CD8-positive, alpha-beta memory T cell (primary cell): ENCODE measurements at regions not wholly inside any gene's neighbourhood (a gene's known extent, or its start where the extent isn't known, plus 50 kb on each side); places are given as distances from the start of the nearest gene placed in this dataset.

Experiments
- CTCF ChIA-PET: fragments of 350-600 bp; sonication (Branson Sonifier 250); formaldehyde crosslinking; loops from one replicate; lab custom pipeline; 2021; ENCODE audit warnings: antibody characterized with exemption; lab: Charles Lee
- POLR2A ChIA-PET: fragments of 350-600 bp; sonication (Branson Sonifier 250); formaldehyde crosslinking; loops from one replicate; lab custom pipeline; 2021; ENCODE audit warnings: antibody characterized with exemption; lab: Charles Lee
- DNase-seq, 5 donors: peaks; one replicate each; pipeline versions ENCODE4 v3.0.0 to v3.0.0-alpha.2; 2020 to 2022; ENCODE audit warnings: mixed read lengths in 1 of 5
- H3K27ac ChIP-seq: one replicate; pipeline ENCODE4 v1.7.0; 2013; ENCODE audit warnings: low read depth, mild to moderate bottlenecking, low read length, moderate library complexity
- H3K27me3 ChIP-seq: 2 replicates; pipeline ENCODE4 v1.7.0; 2013; ENCODE audit warnings: low read length, mild to moderate bottlenecking; ENCODE audit not compliant: insufficient read depth, poor library complexity, severe bottlenecking
- H3K36me3 ChIP-seq: 2 replicates; pipeline ENCODE4 v1.7.0; 2013; ENCODE audit warnings: mild to moderate bottlenecking, low read length, moderate library complexity; ENCODE audit not compliant: insufficient read depth
- H3K4me1 ChIP-seq: 2 replicates; pipeline ENCODE4 v1.7.0; 2013; ENCODE audit warnings: mild to moderate bottlenecking, low read length, moderate library complexity; ENCODE audit not compliant: insufficient read depth
- H3K4me3 ChIP-seq: 2 replicates; pipeline ENCODE4 v1.7.0; 2013; ENCODE audit warnings: mild to moderate bottlenecking, low read length
- H3K9me3 ChIP-seq: 2 replicates; pipeline ENCODE4 v1.7.0; 2013; ENCODE audit warnings: mild to moderate bottlenecking, low read length
- H3K27ac Mint-ChIP-seq, 8 donors: one replicate each; pipeline ENCODE4 v1.8.0; 2020 to 2021; ENCODE audit warnings: mixed read lengths in 8 of 8, mild to moderate bottlenecking in 6 of 8, inconsistent platforms in 3 of 8, moderate library complexity in 3 of 8
- H3K27me3 Mint-ChIP-seq, 2 donors: one replicate each; pipeline ENCODE4 v1.8.0; 2020 to 2021; ENCODE audit warnings: mixed read lengths in 2 of 2, mild to moderate bottlenecking in 1 of 2, moderate library complexity in 1 of 2
- H3K36me3 Mint-ChIP-seq, 3 donors: one replicate each; pipeline ENCODE4 v1.8.0; 2020 to 2021; ENCODE audit warnings: mixed read lengths in 3 of 3, inconsistent platforms in 1 of 3, mild to moderate bottlenecking in 1 of 3
- H3K4me1 Mint-ChIP-seq, 3 donors: one replicate each; pipeline ENCODE4 v1.8.0; 2020 to 2021; ENCODE audit warnings: mixed read lengths in 3 of 3, inconsistent platforms in 1 of 3, mild to moderate bottlenecking in 1 of 3
- H3K4me3 Mint-ChIP-seq, 7 donors: one replicate each; pipeline ENCODE4 v1.8.0; 2020 to 2021; ENCODE audit warnings: mixed read lengths in 7 of 7, mild to moderate bottlenecking in 6 of 7, moderate library complexity in 4 of 7, inconsistent platforms in 2 of 7
- H3K9me3 Mint-ChIP-seq, 5 donors: one replicate each; pipeline ENCODE4 v1.8.0; 2020 to 2022; ENCODE audit warnings: mixed read lengths in 5 of 5, mild to moderate bottlenecking in 3 of 5, moderate library complexity in 2 of 5, inconsistent platforms in 1 of 5

- H3K9me3 Mint-ChIP-seq, result peaks cover 0 to 12% (median 6%) of the 10 kb centered on the region in 5 donors
- no peak overlapping the region for H3K4me3 ChIP-seq
- H3K4me1 Mint-ChIP-seq, result no peaks in the 10 kb centered on the region
- H3K4me1 ChIP-seq, result no peaks in the 10 kb centered on the region
- ChIA-PET CTCF (no interaction called here), POLR2A (no interaction called here)
- H3K27ac Mint-ChIP-seq, result no peak overlapping the region
- H3K9me3 ChIP-seq, result no peaks in the 10 kb centered on the region
- no peak overlapping the region for H3K4me3 Mint-ChIP-seq
- H3K27me3 Mint-ChIP-seq, result peaks cover 0 to 1% of the 10 kb centered on the region in 2 donors
- H3K27me3 ChIP-seq, result no peaks in the 10 kb centered on the region
- no peak for DNase-seq
- H3K36me3 Mint-ChIP-seq, result no peaks in the 10 kb centered on the region
- no peak overlapping the region for H3K27ac ChIP-seq
- H3K36me3 ChIP-seq, result no peaks in the 10 kb centered on the region
These were observed 399.9 kb downstream of the FOXG1 start for GRCh38 chr14:29166507-29166906.

- CTCF ChIA-PET, result no interaction called here
- DNase-seq, result no peak
- Mint-ChIP-seq H3K27ac (no peak overlapping the region), H3K9me3 (peaks cover 0 to 11% (median 8%) of the 10 kb centered on the region in 5 donors), H3K4me3 (no peak overlapping the region), H3K4me1 (no peaks in the 10 kb centered on the region), H3K36me3 (no peaks in the 10 kb centered on the region), H3K27me3 (peaks cover 0 to 1% of the 10 kb centered on the region in 2 donors)
- no peak overlapping the region for H3K4me3 ChIP-seq
- H3K4me1 ChIP-seq, result no peaks in the 10 kb centered on the region
- no peaks in the 10 kb centered on the region for H3K9me3 ChIP-seq
- H3K27ac ChIP-seq, result no peak overlapping the region
- POLR2A ChIA-PET, result no interaction called here
- no peaks in the 10 kb centered on the region for H3K27me3 ChIP-seq
- no peaks in the 10 kb centered on the region for H3K36me3 ChIP-seq
These were observed 401.6 kb downstream of the FOXG1 start for GRCh38 chr14:29168149-29168548.

GRCh38 chr14:29169408-29169807 is 402.8 kb downstream of the FOXG1 start:
- ChIA-PET POLR2A (no interaction called here), CTCF (no interaction called here)
- Histone ChIP-seq H3K4me3 (no peak overlapping the region), H3K27me3 (no peaks in the 10 kb centered on the region), H3K9me3 (no peaks in the 10 kb centered on the region), H3K4me1 (no peaks in the 10 kb centered on the region), H3K27ac (no peak overlapping the region), H3K36me3 (no peaks in the 10 kb centered on the region)
- no peak for DNase-seq
- Mint-ChIP-seq H3K9me3 (peaks cover 1 to 18% (median 8%) of the 10 kb centered on the region in 5 donors), H3K27me3 (peaks cover 0 to 1% of the 10 kb centered on the region in 2 donors), H3K27ac (no peak overlapping the region), H3K36me3 (no peaks in the 10 kb centered on the region), H3K4me3 (no peak overlapping the region), H3K4me1 (no peaks in the 10 kb centered on the region)

- no peak overlapping the region for H3K27ac ChIP-seq
- no peaks in the 10 kb centered on the region for H3K9me3 ChIP-seq
- H3K27me3 ChIP-seq, result no peaks in the 10 kb centered on the region
- Mint-ChIP-seq H3K27me3 (no peaks in the 10 kb centered on the region), H3K4me1 (no peaks in the 10 kb centered on the region), H3K9me3 (peaks cover 1 to 42% (median 15%) of the 10 kb centered on the region in 5 donors), H3K36me3 (no peaks in the 10 kb centered on the region), H3K27ac (no peak overlapping the region), H3K4me3 (no peak overlapping the region)
- no peaks in the 10 kb centered on the region for H3K4me1 ChIP-seq
- CTCF ChIA-PET, result no interaction called here
- H3K36me3 ChIP-seq, result no peaks in the 10 kb centered on the region
- POLR2A ChIA-PET, result no interaction called here
- DNase-seq, result no peak
- no peak overlapping the region for H3K4me3 ChIP-seq
These were observed 409.1 kb downstream of the FOXG1 start for GRCh38 chr14:29175706-29176105.

GRCh38 chr14:29176876-29177275 is 410.3 kb downstream of the FOXG1 start:
- H3K9me3 Mint-ChIP-seq, result peaks cover 1 to 35% (median 16%) of the 10 kb centered on the region in 5 donors
- no peaks in the 10 kb centered on the region for H3K27me3 ChIP-seq
- no peaks in the 10 kb centered on the region for H3K9me3 ChIP-seq
- H3K36me3 ChIP-seq, result no peaks in the 10 kb centered on the region
- H3K27me3 Mint-ChIP-seq, result no peaks in the 10 kb centered on the region
- no peak overlapping the region for H3K27ac Mint-ChIP-seq
- CTCF ChIA-PET, result no interaction called here
- H3K4me1 Mint-ChIP-seq, result no peaks in the 10 kb centered on the region
- H3K4me3 Mint-ChIP-seq, result no peak overlapping the region
- no peak overlapping the region for H3K27ac ChIP-seq
- H3K4me3 ChIP-seq, result no peak overlapping the region
- no peaks in the 10 kb centered on the region for H3K4me1 ChIP-seq
- POLR2A ChIA-PET, result no interaction called here
- no peak for DNase-seq
- no peaks in the 10 kb centered on the region for H3K36me3 Mint-ChIP-seq

- POLR2A ChIA-PET, result no interaction called here
- H3K9me3 ChIP-seq, result no peaks in the 10 kb centered on the region
- H3K36me3 Mint-ChIP-seq, result no peaks in the 10 kb centered on the region
- peaks cover 1 to 37% (median 18%) of the 10 kb centered on the region in 5 donors for H3K9me3 Mint-ChIP-seq
- no peaks in the 10 kb centered on the region for H3K4me1 ChIP-seq
- no peaks in the 10 kb centered on the region for H3K27me3 Mint-ChIP-seq
- CTCF ChIA-PET, result no interaction called here
- no peak overlapping the region for H3K27ac ChIP-seq
- H3K36me3 ChIP-seq, result no peaks in the 10 kb centered on the region
- H3K4me3 Mint-ChIP-seq, result no peak overlapping the region
- no peaks in the 10 kb centered on the region for H3K27me3 ChIP-seq
- no peak for DNase-seq
- H3K4me1 Mint-ChIP-seq, result no peaks in the 10 kb centered on the region
- H3K27ac Mint-ChIP-seq, result no peak overlapping the region
- H3K4me3 ChIP-seq, result no peak overlapping the region
These were observed 412.4 kb downstream of the FOXG1 start for GRCh38 chr14:29178971-29179370.

- Mint-ChIP-seq H3K4me3 (no peak overlapping the region), H3K9me3 (peaks cover 4 to 44% (median 13%) of the 10 kb centered on the region in 5 donors), H3K36me3 (no peaks in the 10 kb centered on the region), H3K27ac (no peak overlapping the region), H3K4me1 (no peaks in the 10 kb centered on the region), H3K27me3 (no peaks in the 10 kb centered on the region)
- H3K27me3 ChIP-seq, result no peaks in the 10 kb centered on the region
- ChIA-PET POLR2A (no interaction called here), CTCF (no interaction called here)
- H3K36me3 ChIP-seq, result no peaks in the 10 kb centered on the region
- DNase-seq, result no peak
- no peaks in the 10 kb centered on the region for H3K9me3 ChIP-seq
- no peak overlapping the region for H3K4me3 ChIP-seq
- no peaks in the 10 kb centered on the region for H3K4me1 ChIP-seq
- H3K27ac ChIP-seq, result no peak overlapping the region
These were observed 424.5 kb downstream of the FOXG1 start for GRCh38 chr14:29191092-29191491.

GRCh38 chr14:29197557-29197956 is 431.0 kb downstream of the FOXG1 start:
- Histone ChIP-seq H3K27me3 (no peaks in the 10 kb centered on the region), H3K36me3 (no peaks in the 10 kb centered on the region), H3K27ac (no peak overlapping the region), H3K4me1 (no peaks in the 10 kb centered on the region), H3K4me3 (no peak overlapping the region), H3K9me3 (no peaks in the 10 kb centered on the region)
- Mint-ChIP-seq H3K4me1 (no peaks in the 10 kb centered on the region), H3K27me3 (no peaks in the 10 kb centered on the region), H3K36me3 (no peaks in the 10 kb centered on the region), H3K9me3 (peaks cover 10 to 70% (median 15%) of the 10 kb centered on the region in 5 donors), H3K27ac (no peak overlapping the region), H3K4me3 (no peak overlapping the region)
- POLR2A ChIA-PET, result no interaction called here
- CTCF ChIA-PET, result no interaction called here
- DNase-seq, result no peak

DNA sequence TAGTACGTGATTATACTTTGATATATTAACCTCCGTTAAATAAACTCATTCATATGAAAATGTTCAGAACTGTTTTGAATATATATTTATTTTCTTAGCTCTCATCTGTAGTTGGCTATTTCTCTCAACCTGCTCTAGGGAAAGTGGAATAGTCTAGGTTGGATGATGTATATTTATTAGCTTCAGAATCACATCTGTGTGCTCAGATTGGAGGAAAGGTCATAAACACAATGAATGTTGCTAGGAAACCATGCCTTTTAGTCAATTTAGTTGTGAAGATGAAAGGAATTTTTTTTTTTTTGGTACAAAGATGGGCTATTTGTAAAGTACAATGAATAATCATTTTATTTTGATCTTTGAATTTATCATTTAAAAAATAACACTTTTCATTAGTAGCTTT is 439.1 kb downstream of the FOXG1 start:
- H3K9me3 ChIP-seq, result no peaks in the 10 kb centered on the region
- no peak overlapping the region for H3K27ac ChIP-seq
- H3K9me3 Mint-ChIP-seq, result peaks cover 2 to 57% (median 26%) of the 10 kb centered on the region in 5 donors
- H3K36me3 Mint-ChIP-seq, result no peaks in the 10 kb centered on the region
- POLR2A ChIA-PET, result no interaction called here
- no peak for DNase-seq
- H3K4me1 ChIP-seq, result no peaks in the 10 kb centered on the region
- H3K27ac Mint-ChIP-seq, result no peak overlapping the region
- no peaks in the 10 kb centered on the region for H3K27me3 Mint-ChIP-seq
- H3K27me3 ChIP-seq, result no peaks in the 10 kb centered on the region
- H3K4me3 Mint-ChIP-seq, result no peak overlapping the region
- H3K4me3 ChIP-seq, result no peak overlapping the region
- H3K36me3 ChIP-seq, result no peaks in the 10 kb centered on the region
- H3K4me1 Mint-ChIP-seq, result no peaks in the 10 kb centered on the region
- CTCF ChIA-PET, result no interaction called here
